Ishikawa (cell line): ENCODE measurements at regions not wholly inside any gene's neighbourhood (a gene's known extent, or its start where the extent isn't known, plus 50 kb on each side); places are given as distances from the start of the nearest gene placed in this dataset.

Experiments
- CEBPB ChIP-seq: IDR thresholded peaks from 2 replicates; pipeline ENCODE4 v1.6.1; 2012
- CREB1 ChIP-seq: IDR thresholded peaks from 2 replicates; pipeline ENCODE4 v1.6.1; 2012; ENCODE audit warnings: low read depth
- EGR1 ChIP-seq: IDR thresholded peaks from 2 replicates; pipeline ENCODE4 v1.6.1; 2012
- EP300 ChIP-seq: IDR thresholded peaks from 2 replicates; pipeline ENCODE4 v1.6.1; 2012; ENCODE audit warnings: borderline replicate concordance
- FOXM1 ChIP-seq: IDR thresholded peaks from 2 replicates; pipeline ENCODE4 v1.6.1; 2012; ENCODE audit warnings: low read depth, borderline replicate concordance
- RAD21 ChIP-seq: IDR thresholded peaks from 2 replicates; pipeline ENCODE4 v1.6.1; 2012; ENCODE audit warnings: low read depth
- REST ChIP-seq: IDR thresholded peaks from 2 replicates; pipeline ENCODE4 v1.6.1; 2012; ENCODE audit warnings: low read depth, mild to moderate bottlenecking
- TAF1 ChIP-seq: IDR thresholded peaks from 2 replicates; pipeline ENCODE4 v1.6.1; 2012; ENCODE audit warnings: low read depth, mild to moderate bottlenecking
- USF1 ChIP-seq: IDR thresholded peaks from 2 replicates; pipeline ENCODE4 v1.6.1; 2012
- YY1 ChIP-seq: IDR thresholded peaks from 2 replicates; pipeline ENCODE4 v1.6.1; 2012; ENCODE audit warnings: low read depth

- TF ChIP-seq EP300 (no peak), YY1 (no peak), USF1 (no peak), TAF1 (no peak), CEBPB (no peak), RAD21 (no peak), CREB1 (no peak), FOXM1 (no peak), EGR1 (no peak), REST (no peak)
Measured at GRCh38 chr13:99782669-99783068, 188.9 kb downstream of the ZIC5 start.
